ENCODE measurements at regions not wholly inside any gene's neighbourhood (a gene's known extent, or its start where the extent isn't known, plus 50 kb on each side); places are given as distances from the start of the nearest gene placed in this dataset.

- Histone ChIP-seq H3K4me3 (ENCODE audit: low read length) (no peak overlapping the region), H3K9me2 (replicated peaks; ENCODE audit: control insufficient read depth, low read length) (no peaks in the 10 kb centered on the region), H3K4me1 (ENCODE audit: control insufficient read depth, low read length) (no peaks in the 10 kb centered on the region), H4K20me1 (ENCODE audit: control insufficient read depth, insufficient read depth, low read depth, low read length) (no peaks in the 10 kb centered on the region), H3K27me3 (ENCODE audit: control insufficient read depth, low read length) (no peaks in the 10 kb centered on the region), H3K27ac (ENCODE audit: low read depth, low read length) (no peak overlapping the region), H3F3A (ENCODE audit: control insufficient read depth, insufficient read depth) (no peaks in the 10 kb centered on the region), H3K4me2 (ENCODE audit: low read length) (no peak overlapping the region), H3K36me3 (ENCODE audit: control insufficient read depth, low read length) (no peaks in the 10 kb centered on the region), H3K79me2 (ENCODE audit: control insufficient read depth, low read length) (no peaks in the 10 kb centered on the region), H3K9me3 (ENCODE audit: control insufficient read depth, insufficient read depth, low read length) (no peaks in the 10 kb centered on the region)
- TF ChIP-seq, protein P1, sequence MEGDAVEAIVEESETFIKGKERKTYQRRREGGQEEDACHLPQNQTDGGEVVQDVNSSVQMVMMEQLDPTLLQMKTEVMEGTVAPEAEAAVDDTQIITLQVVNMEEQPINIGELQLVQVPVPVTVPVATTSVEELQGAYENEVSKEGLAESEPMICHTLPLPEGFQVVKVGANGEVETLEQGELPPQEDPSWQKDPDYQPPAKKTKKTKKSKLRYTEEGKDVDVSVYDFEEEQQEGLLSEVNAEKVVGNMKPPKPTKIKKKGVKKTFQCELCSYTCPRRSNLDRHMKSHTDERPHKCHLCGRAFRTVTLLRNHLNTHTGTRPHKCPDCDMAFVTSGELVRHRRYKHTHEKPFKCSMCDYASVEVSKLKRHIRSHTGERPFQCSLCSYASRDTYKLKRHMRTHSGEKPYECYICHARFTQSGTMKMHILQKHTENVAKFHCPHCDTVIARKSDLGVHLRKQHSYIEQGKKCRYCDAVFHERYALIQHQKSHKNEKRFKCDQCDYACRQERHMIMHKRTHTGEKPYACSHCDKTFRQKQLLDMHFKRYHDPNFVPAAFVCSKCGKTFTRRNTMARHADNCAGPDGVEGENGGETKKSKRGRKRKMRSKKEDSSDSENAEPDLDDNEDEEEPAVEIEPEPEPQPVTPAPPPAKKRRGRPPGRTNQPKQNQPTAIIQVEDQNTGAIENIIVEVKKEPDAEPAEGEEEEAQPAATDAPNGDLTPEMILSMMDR (IDR thresholded peaks at IDR 0.05; ENCODE audit: low read depth, low read length, poor library complexity, severe bottlenecking) = no peak
- no peak for TF ChIP-seq EZH2phosphoT487 (IDR thresholded peaks at IDR 0.05; ENCODE audit: borderline replicate concordance, low read length)
These were observed 2590.1 kb downstream of the PCDH9 start for GRCh38 chr13:64640002-64640401.

- H3K4me3 ChIP-seq (ENCODE audit: low read length) = no peak overlapping the region
- H3K4me2 ChIP-seq (ENCODE audit: low read length) = no peak overlapping the region
- H4K20me1 ChIP-seq (ENCODE audit: control insufficient read depth, insufficient read depth, low read depth, low read length) = no peaks in the 10 kb centered on the region
- no peaks in the 10 kb centered on the region for H3F3A ChIP-seq (ENCODE audit: control insufficient read depth, insufficient read depth)
- TF ChIP-seq, protein P1 (IDR thresholded peaks at IDR 0.05; ENCODE audit: low read depth, low read length, poor library complexity, severe bottlenecking) = no peak
- H3K27ac ChIP-seq (ENCODE audit: low read depth, low read length) = no peak overlapping the region
- H3K36me3 ChIP-seq (ENCODE audit: control insufficient read depth, low read length) = no peaks in the 10 kb centered on the region
- no peaks in the 10 kb centered on the region for H3K9me2 ChIP-seq (replicated peaks; ENCODE audit: control insufficient read depth, low read length)
- no peaks in the 10 kb centered on the region for H3K27me3 ChIP-seq (ENCODE audit: control insufficient read depth, low read length)
- H3K4me1 ChIP-seq (ENCODE audit: control insufficient read depth, low read length) = no peaks in the 10 kb centered on the region
- H3K79me2 ChIP-seq (ENCODE audit: control insufficient read depth, low read length) = no peaks in the 10 kb centered on the region
- H3K9me3 ChIP-seq (ENCODE audit: control insufficient read depth, insufficient read depth, low read length) = no peaks in the 10 kb centered on the region
These were observed 2590.9 kb downstream of the PCDH9 start for GRCh38 chr13:64639206-64639605.

DNA sequence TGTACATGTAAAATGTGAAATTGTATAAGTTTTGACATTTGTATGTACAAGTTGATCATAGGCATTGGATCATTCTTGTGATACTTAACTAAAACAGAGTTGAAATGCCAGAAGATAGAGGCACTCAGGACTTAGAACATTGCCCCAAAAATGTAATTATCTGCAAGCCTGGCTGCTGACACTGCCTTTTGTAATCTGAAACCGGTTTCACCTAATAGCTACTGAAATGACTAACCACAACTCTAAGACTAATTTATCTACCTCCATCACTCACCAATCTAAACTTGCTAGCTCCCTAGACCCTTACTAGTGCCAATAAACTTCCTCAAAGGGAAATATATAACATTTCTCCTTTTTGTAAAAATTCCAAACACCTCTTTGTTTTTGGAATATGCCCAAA, 2596.2 kb downstream of the PCDH9 start:
- H3K27ac ChIP-seq (ENCODE audit: low read depth, low read length) = no peak overlapping the region
- no peaks in the 10 kb centered on the region for H3K27me3 ChIP-seq (ENCODE audit: control insufficient read depth, low read length)

More for the DNA sequence above, 2596.2 kb downstream of the PCDH9 start:
- no peaks in the 10 kb centered on the region for H3K4me1 ChIP-seq (ENCODE audit: control insufficient read depth, low read length)
- no peak overlapping the region for H3K4me3 ChIP-seq (ENCODE audit: low read length)
- no peaks in the 10 kb centered on the region for H4K20me1 ChIP-seq (ENCODE audit: control insufficient read depth, insufficient read depth, low read depth, low read length)
- no peak for TF ChIP-seq EZH2phosphoT487 (IDR thresholded peaks at IDR 0.05; ENCODE audit: borderline replicate concordance, low read length)
- TF ChIP-seq, protein P1 (IDR thresholded peaks at IDR 0.05; ENCODE audit: low read depth, low read length, poor library complexity, severe bottlenecking) = no peak
- no peaks in the 10 kb centered on the region for H3F3A ChIP-seq (ENCODE audit: control insufficient read depth, insufficient read depth)
- H3K9me2 ChIP-seq (replicated peaks; ENCODE audit: control insufficient read depth, low read length) = no peaks in the 10 kb centered on the region
- no peaks in the 10 kb centered on the region for H3K9me3 ChIP-seq (ENCODE audit: control insufficient read depth, insufficient read depth, low read length)
- H3K36me3 ChIP-seq (ENCODE audit: control insufficient read depth, low read length) = no peaks in the 10 kb centered on the region
- no peak overlapping the region for H3K4me2 ChIP-seq (ENCODE audit: low read length)
- H3K79me2 ChIP-seq (ENCODE audit: control insufficient read depth, low read length) = no peaks in the 10 kb centered on the region
